HCT116 (cell line): ENCODE measurements at regions not wholly inside any gene's neighbourhood (a gene's known extent, or its start where the extent isn't known, plus 50 kb on each side); places are given as distances from the start of the nearest gene placed in this dataset.

Source experiments
- ATAC-seq: fragments of 200-7000 bp; cut with Tn5 transposase; 2 replicates; pipeline ENCODE4 v1.9.1; 2020; ENCODE audit warnings: mild to moderate bottlenecking, moderate library complexity
- BruUV-seq: library from RNA; stranded (reverse); fragments of 400-500 nt; replicated peaks from 2 replicates; lab custom pipeline; 2021; lab: Mats Ljungman, UMichigan
- CTCF ChIA-PET: fragments of 300-600 bp; sonication (Branson Sonifier 250); formaldehyde crosslinking; loops from one replicate; lab custom pipeline; 2021; ENCODE audit warnings: antibody characterized with exemption; lab: Charles Lee
- POLR2A ChIA-PET: fragments of 300-600, 350-600 bp; sonication (Branson Sonifier 250); formaldehyde crosslinking; loops from one replicate; lab custom pipeline; 2021; ENCODE audit warnings: antibody characterized with exemption; lab: Charles Lee
- RAD21 ChIA-PET, 2 experiments: fragments of 300-600 bp; sonication (Branson Sonifier 250); formaldehyde crosslinking; loops; one replicate each; lab custom pipeline; 2023; ENCODE audit warnings: low total read pairs in 2 of 2; ENCODE audit not compliant: uncharacterized antibody in 2 of 2, unreplicated experiment in 2 of 2, low non-redundant PET in 1 of 2; lab: Charles Lee
- DNase-seq: peaks from one replicate; pipeline ENCODE4 v3.0.0-alpha.2; 2010; ENCODE audit warnings: low read depth, low spot score
- H2AFZ ChIP-seq: fragments of 200-600 bp; shearing (Covaris generic), sonication (generic); 2 replicates; pipeline ENCODE4 v1.6.1; 2017; ENCODE audit warnings: low read depth, mixed run types, mixed read lengths, antibody characterized with exemption, low read length; ENCODE audit not compliant: poor library complexity, severe bottlenecking
- H3K27ac ChIP-seq: 2 replicates; pipeline ENCODE4 v1.5.1; 2012; ENCODE audit warnings: low read depth, low read length
- H3K27me3 ChIP-seq: fragments of 200-600 bp; sonication (generic); 2 replicates; pipeline ENCODE4 v1.6.1; 2016; ENCODE audit warnings: mixed run types, low read length, mixed read lengths; ENCODE audit not compliant: insufficient read depth
- H3K36me3 ChIP-seq, 2 experiments: fragments of 200-500 bp in 1 of 2; fragments of 200-600 bp in 1 of 2; sonication (Bioruptor generic) in 1 of 2; sonication (generic) in 1 of 2; 2 replicates each; pipeline versions ENCODE4 v1.5.1 to v1.6.1; 2014 to 2016; ENCODE audit warnings: low read length in 2 of 2, inconsistent platforms in 1 of 2, mixed read lengths in 1 of 2, mixed run types in 1 of 2; ENCODE audit not compliant: insufficient read depth in 2 of 2, control insufficient read depth in 1 of 2
- H3K4me1 ChIP-seq, 2 experiments: fragments of 200-600 bp in 1 of 2; sonication (generic) in 1 of 2; 2 replicates each; pipeline versions ENCODE4 v1.5.1 to v1.6.1; 2012 to 2017; ENCODE audit warnings: low read length in 2 of 2, inconsistent platforms in 1 of 2, mild to moderate bottlenecking in 1 of 2, mixed read lengths in 1 of 2, mixed run types in 1 of 2, moderate library complexity in 1 of 2; ENCODE audit not compliant: insufficient read depth in 2 of 2, control insufficient read depth in 1 of 2
- H3K4me2 ChIP-seq: fragments of 200-600 bp; sonication (generic); 2 replicates; pipeline ENCODE4 v1.6.1; 2017; ENCODE audit warnings: mixed run types, low read length, mixed read lengths
- H3K4me3 ChIP-seq, 2 experiments: fragments of 200-600 bp in 1 of 2; sonication (generic) in 1 of 2; replicated peaks in 1 of 2; 2 replicates each; pipeline ENCODE4 v1.5.1; 2011 to 2016; ENCODE audit warnings: low read length in 2 of 2, control low read depth in 1 of 2, low read depth in 1 of 2, mild to moderate bottlenecking in 1 of 2, mixed read lengths in 1 of 2, mixed run types in 1 of 2
- H3K79me2 ChIP-seq: fragments of 200-600 bp; sonication (generic); 2 replicates; pipeline ENCODE4 v1.6.1; 2017; ENCODE audit warnings: mild to moderate bottlenecking, mixed run types, low read length, moderate library complexity, mixed read lengths; ENCODE audit not compliant: insufficient read depth
- H3K9ac ChIP-seq: fragments of 200-600 bp; sonication (generic); 2 replicates; pipeline ENCODE4 v1.6.1; 2016; ENCODE audit warnings: low read length, mixed read lengths
- H3K9me2 ChIP-seq: fragments of 200-600 bp; sonication (generic), shearing (Covaris generic); 2 replicates; pipeline ENCODE4 v1.6.1; 2017; ENCODE audit warnings: mixed run types, mild to moderate bottlenecking, moderate library complexity; ENCODE audit not compliant: insufficient read depth
- H3K9me3 ChIP-seq, 2 experiments: fragments of 200-500 bp in 1 of 2; fragments of 200-600 bp in 1 of 2; sonication (Bioruptor generic) in 1 of 2; sonication (generic) in 1 of 2; 2 replicates each; pipeline ENCODE4 v1.6.1; 2014 to 2017; ENCODE audit warnings: low read length in 2 of 2, mixed read lengths in 2 of 2, inconsistent platforms in 1 of 2, low read depth in 1 of 2, mild to moderate bottlenecking in 1 of 2, mixed run types in 1 of 2, moderate library complexity in 1 of 2; ENCODE audit not compliant: control insufficient read depth in 1 of 2, insufficient read depth in 1 of 2
- H4K20me1 ChIP-seq: fragments of 200-600 bp; sonication (generic), shearing (Covaris generic); 2 replicates; pipeline ENCODE4 v1.6.1; 2017; ENCODE audit warnings: mixed run types, mild to moderate bottlenecking, moderate library complexity; ENCODE audit not compliant: insufficient read depth
- CEBPB ChIP-seq: IDR thresholded peaks from 2 replicates; pipeline ENCODE4 v1.6.1; 2012; ENCODE audit warnings: low read depth
- EGR1 ChIP-seq: IDR thresholded peaks from 2 replicates; pipeline ENCODE4 v1.6.1; 2012; ENCODE audit warnings: low read depth
- ELF1 ChIP-seq: IDR thresholded peaks from 2 replicates; pipeline ENCODE4 v1.6.1; 2012; ENCODE audit warnings: low read depth, borderline replicate concordance
- EZH2 ChIP-seq: fragments of 200-600 bp; sonication (generic); IDR thresholded peaks from 2 replicates; pipeline ENCODE4 v1.6.1; 2017; ENCODE audit warnings: antibody characterized with exemption, mixed run types
- EZH2phosphoT487 ChIP-seq: fragments of 200-600 bp; IDR thresholded peaks from 2 replicates; pipeline ENCODE4 v1.6.1; 2018; ENCODE audit warnings: antibody characterized with exemption, borderline replicate concordance
- FOSL1 ChIP-seq: IDR thresholded peaks from 2 replicates; pipeline ENCODE4 v1.6.1; 2012; ENCODE audit warnings: low read depth
- POLR2A ChIP-seq: IDR thresholded peaks from 2 replicates; pipeline ENCODE4 v1.7.0; 2011; ENCODE audit warnings: borderline replicate concordance; ENCODE audit not compliant: insufficient read depth, insufficient read length; ENCODE audit errors: extremely low read depth
- POLR2AphosphoS5 ChIP-seq: IDR thresholded peaks from 2 replicates; pipeline ENCODE4 v1.6.1; 2011; ENCODE audit warnings: mild to moderate bottlenecking, low read depth, low read length, moderate library complexity
- SIN3A ChIP-seq: IDR thresholded peaks from 2 replicates; pipeline ENCODE4 v1.6.1; 2012; ENCODE audit warnings: low read depth
- SP1 ChIP-seq: IDR thresholded peaks from 2 replicates; pipeline ENCODE4 v1.6.1; 2012; ENCODE audit warnings: low read depth
- SRF ChIP-seq: IDR thresholded peaks from 2 replicates; pipeline ENCODE4 v1.6.1; 2012; ENCODE audit warnings: low read depth
- ZNF274 ChIP-seq: fragments of 200-500 bp; sonication (Bioruptor generic); IDR thresholded peaks from 2 replicates; pipeline ENCODE4 v1.6.1; 2014; ENCODE audit warnings: mild to moderate bottlenecking, low read depth, low read length, inconsistent platforms
- intact Hi-C: fragments of 100-400 bp; cut with micrococcal nuclease; formaldehyde crosslinking; loops from 2 replicates; pipeline ENCODE4 v1.10.0; 2022
- TF ChIP-seq, protein P1 (sequence below), 3 experiments: fragments of 200-600 bp in 1 of 3; sonication (generic) in 1 of 3; IDR thresholded peaks in 2 of 3; conservative IDR thresholded peaks in 1 of 3; 2 replicates each; pipeline ENCODE4 v1.5.1; 2012 to 2017; ENCODE audit warnings: low read depth in 2 of 3, low read length in 2 of 3, antibody characterized with exemption in 1 of 3, borderline replicate concordance in 1 of 3, control low read depth in 1 of 3, mild to moderate bottlenecking in 1 of 3, mixed read lengths in 1 of 3, mixed run types in 1 of 3, moderate library complexity in 1 of 3; ENCODE audit not compliant: insufficient read depth in 1 of 3
- TF ChIP-seq, protein P2 (sequence below): IDR thresholded peaks from 2 replicates; pipeline ENCODE4 v1.6.1; 2012
- TF ChIP-seq, protein P3 (sequence below): IDR thresholded peaks from 2 replicates; pipeline ENCODE4 v1.6.1; 2012; ENCODE audit warnings: low read depth
- TF ChIP-seq, protein P4 (sequence below): IDR thresholded peaks from 2 replicates; pipeline ENCODE4 v1.6.1; 2012

DNA sequence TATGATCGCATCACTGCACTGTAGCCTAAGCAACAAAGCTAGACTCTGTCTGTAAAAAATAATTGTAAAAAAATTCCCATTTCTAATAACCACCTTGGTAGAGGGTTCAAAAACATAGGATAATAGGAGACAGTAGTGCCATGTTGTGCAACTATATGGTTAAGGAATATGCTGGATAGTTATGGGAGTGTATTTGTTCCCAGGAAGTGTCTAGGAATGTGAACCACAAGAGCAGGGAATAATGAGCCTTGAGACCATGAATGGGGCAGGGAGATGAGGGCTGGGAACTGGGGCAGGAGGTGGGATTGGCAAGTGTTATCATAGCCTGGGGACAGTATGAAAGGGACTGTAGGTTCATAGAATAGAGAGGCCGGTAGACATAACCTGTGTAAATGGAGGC lies 50.4 kb downstream of the RUSC2 start:
- ChIA-PET CTCF (interaction anchor here (1.1 to 2.3 kb wide), 2 partner anchors 13 to 14 kb away, joined by 5 to 6 read pairs; no protein-coding TSS in a partner anchor), POLR2A (no interaction called here), RAD21 (no interaction called here)
- H3K4me3 ChIP-seq, result no peak overlapping the region
- ATAC-seq (no peak), DNase-seq (no peak)
- no peak overlapping the region for H3K27ac ChIP-seq
- TF ChIP-seq, protein P1, sequence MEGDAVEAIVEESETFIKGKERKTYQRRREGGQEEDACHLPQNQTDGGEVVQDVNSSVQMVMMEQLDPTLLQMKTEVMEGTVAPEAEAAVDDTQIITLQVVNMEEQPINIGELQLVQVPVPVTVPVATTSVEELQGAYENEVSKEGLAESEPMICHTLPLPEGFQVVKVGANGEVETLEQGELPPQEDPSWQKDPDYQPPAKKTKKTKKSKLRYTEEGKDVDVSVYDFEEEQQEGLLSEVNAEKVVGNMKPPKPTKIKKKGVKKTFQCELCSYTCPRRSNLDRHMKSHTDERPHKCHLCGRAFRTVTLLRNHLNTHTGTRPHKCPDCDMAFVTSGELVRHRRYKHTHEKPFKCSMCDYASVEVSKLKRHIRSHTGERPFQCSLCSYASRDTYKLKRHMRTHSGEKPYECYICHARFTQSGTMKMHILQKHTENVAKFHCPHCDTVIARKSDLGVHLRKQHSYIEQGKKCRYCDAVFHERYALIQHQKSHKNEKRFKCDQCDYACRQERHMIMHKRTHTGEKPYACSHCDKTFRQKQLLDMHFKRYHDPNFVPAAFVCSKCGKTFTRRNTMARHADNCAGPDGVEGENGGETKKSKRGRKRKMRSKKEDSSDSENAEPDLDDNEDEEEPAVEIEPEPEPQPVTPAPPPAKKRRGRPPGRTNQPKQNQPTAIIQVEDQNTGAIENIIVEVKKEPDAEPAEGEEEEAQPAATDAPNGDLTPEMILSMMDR (IDR thresholded peaks at IDR 0.05 in 2 of 3, conservative IDR thresholded peaks at IDR 0.05 in 1 of 3; ENCODE audit: borderline replicate concordance in 1 of 3, insufficient read depth in 1 of 3, low read depth in 2 of 3, low read length in 2 of 3), result no peak
- TF ChIP-seq POLR2AphosphoS5 (no peak), ELF1 (no peak), EZH2phosphoT487 (no peak), SIN3A (no peak), POLR2A (no peak), ZNF274 (no peak), SRF (no peak), EGR1 (no peak), EZH2 (no peak), SP1 (no peak), FOSL1 (no peak), CEBPB (no peak)
- TF ChIP-seq, protein P2, sequence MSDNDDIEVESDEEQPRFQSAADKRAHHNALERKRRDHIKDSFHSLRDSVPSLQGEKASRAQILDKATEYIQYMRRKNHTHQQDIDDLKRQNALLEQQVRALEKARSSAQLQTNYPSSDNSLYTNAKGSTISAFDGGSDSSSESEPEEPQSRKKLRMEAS, result no peak
- TF ChIP-seq, protein P3, sequence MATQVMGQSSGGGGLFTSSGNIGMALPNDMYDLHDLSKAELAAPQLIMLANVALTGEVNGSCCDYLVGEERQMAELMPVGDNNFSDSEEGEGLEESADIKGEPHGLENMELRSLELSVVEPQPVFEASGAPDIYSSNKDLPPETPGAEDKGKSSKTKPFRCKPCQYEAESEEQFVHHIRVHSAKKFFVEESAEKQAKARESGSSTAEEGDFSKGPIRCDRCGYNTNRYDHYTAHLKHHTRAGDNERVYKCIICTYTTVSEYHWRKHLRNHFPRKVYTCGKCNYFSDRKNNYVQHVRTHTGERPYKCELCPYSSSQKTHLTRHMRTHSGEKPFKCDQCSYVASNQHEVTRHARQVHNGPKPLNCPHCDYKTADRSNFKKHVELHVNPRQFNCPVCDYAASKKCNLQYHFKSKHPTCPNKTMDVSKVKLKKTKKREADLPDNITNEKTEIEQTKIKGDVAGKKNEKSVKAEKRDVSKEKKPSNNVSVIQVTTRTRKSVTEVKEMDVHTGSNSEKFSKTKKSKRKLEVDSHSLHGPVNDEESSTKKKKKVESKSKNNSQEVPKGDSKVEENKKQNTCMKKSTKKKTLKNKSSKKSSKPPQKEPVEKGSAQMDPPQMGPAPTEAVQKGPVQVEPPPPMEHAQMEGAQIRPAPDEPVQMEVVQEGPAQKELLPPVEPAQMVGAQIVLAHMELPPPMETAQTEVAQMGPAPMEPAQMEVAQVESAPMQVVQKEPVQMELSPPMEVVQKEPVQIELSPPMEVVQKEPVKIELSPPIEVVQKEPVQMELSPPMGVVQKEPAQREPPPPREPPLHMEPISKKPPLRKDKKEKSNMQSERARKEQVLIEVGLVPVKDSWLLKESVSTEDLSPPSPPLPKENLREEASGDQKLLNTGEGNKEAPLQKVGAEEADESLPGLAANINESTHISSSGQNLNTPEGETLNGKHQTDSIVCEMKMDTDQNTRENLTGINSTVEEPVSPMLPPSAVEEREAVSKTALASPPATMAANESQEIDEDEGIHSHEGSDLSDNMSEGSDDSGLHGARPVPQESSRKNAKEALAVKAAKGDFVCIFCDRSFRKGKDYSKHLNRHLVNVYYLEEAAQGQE, result no peak
- TF ChIP-seq, protein P4, sequence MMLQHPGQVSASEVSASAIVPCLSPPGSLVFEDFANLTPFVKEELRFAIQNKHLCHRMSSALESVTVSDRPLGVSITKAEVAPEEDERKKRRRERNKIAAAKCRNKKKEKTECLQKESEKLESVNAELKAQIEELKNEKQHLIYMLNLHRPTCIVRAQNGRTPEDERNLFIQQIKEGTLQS, result no peak
- H3K4me1 ChIP-seq, result peaks cover 0 to 4% of the 10 kb centered on the region in 2 experiments; a peak in 1 of 4 replicates
- H3K9me2 ChIP-seq, result no peaks in the 10 kb centered on the region
- H3K36me3 ChIP-seq, result no peaks in the 10 kb centered on the region
- H4K20me1 ChIP-seq, result 0 out of 2 replicates have a peak, but pooled peaks cover 3% of the 10 kb centered on the region
- peaks cover 6% of the 10 kb centered on the region for H3K79me2 ChIP-seq
- intact Hi-C loops, result no loop called here
- no peaks in the 10 kb centered on the region for H3K9me3 ChIP-seq
- no peak overlapping the region for H3K4me2 ChIP-seq
- no peak overlapping the region for H3K9ac ChIP-seq
- BruUV-seq, result no TSS peak
- H2AFZ ChIP-seq, result no peak overlapping the region
- no peaks in the 10 kb centered on the region for H3K27me3 ChIP-seq
